HG02981 (cell line): ENCODE measurements at regions not wholly inside any gene's neighbourhood (a gene's known extent, or its start where the extent isn't known, plus 50 kb on each side); places are given as distances from the start of the nearest gene placed in this dataset.

Experiments used
- ATAC-seq: cut with Tn5 transposase; IDR thresholded peaks from one replicate; pipeline ENCODE4 v1.9.1; 2021; ENCODE audit warnings: mild to moderate bottlenecking, moderate library complexity; ENCODE audit not compliant: unreplicated experiment

GRCh38 chr15:96019114-96019513 lies 311.4 kb upstream of the NR2F2 start:
- ATAC-seq = no peak

GRCh38 chr15:96020133-96020532 lies 310.4 kb upstream of the NR2F2 start:
- ATAC-seq = no peak

- ATAC-seq = no peak
Measured at GRCh38 chr15:96020797-96021196, 309.7 kb upstream of the NR2F2 start.

GRCh38 chr15:96023081-96023480 lies 307.4 kb upstream of the NR2F2 start:
- no peak for ATAC-seq

GRCh38 chr15:96027501-96027900 lies 303.0 kb upstream of the NR2F2 start:
- ATAC-seq = no peak

- ATAC-seq = no peak
Measured at GRCh38 chr15:96028620-96029019, 301.9 kb upstream of the NR2F2 start.

GRCh38 chr15:96029172-96029571 lies 301.3 kb upstream of the NR2F2 start:
- ATAC-seq = no peak

GRCh38 chr15:96031426-96032110 lies 298.9 kb upstream of the NR2F2 start:
- no peak for ATAC-seq

GRCh38 chr15:96035091-96035490 lies 295.4 kb upstream of the NR2F2 start:
- ATAC-seq = no peak

GRCh38 chr15:96035635-96036034 lies 294.9 kb upstream of the NR2F2 start:
- ATAC-seq = no peak

- peak; percentile 50 for ATAC-seq
Measured at GRCh38 chr15:96037584-96037983, 292.9 kb upstream of the NR2F2 start.

- no peak for ATAC-seq
Measured at GRCh38 chr15:96038131-96038530, 292.4 kb upstream of the NR2F2 start.

GRCh38 chr15:96038650-96039049 lies 291.9 kb upstream of the NR2F2 start:
- no peak for ATAC-seq

- ATAC-seq = no peak
Measured at GRCh38 chr15:96041982-96042733, 288.3 kb upstream of the NR2F2 start.

GRCh38 chr15:96042734-96043224 lies 287.7 kb upstream of the NR2F2 start:
- ATAC-seq = peak; percentile 83

GRCh38 chr15:96043591-96044171 lies 286.8 kb upstream of the NR2F2 start:
- no peak for ATAC-seq

- no peak for ATAC-seq
Measured at GRCh38 chr15:96046620-96047240, 283.8 kb upstream of the NR2F2 start.

GRCh38 chr15:96047255-96047931 lies 283.1 kb upstream of the NR2F2 start:
- no peak for ATAC-seq

GRCh38 chr15:96049323-96049722 lies 281.2 kb upstream of the NR2F2 start:
- ATAC-seq = no peak

- no peak for ATAC-seq
Measured at GRCh38 chr15:96049766-96050165, 280.7 kb upstream of the NR2F2 start.

GRCh38 chr15:96051598-96051997 lies 278.9 kb upstream of the NR2F2 start:
- no peak for ATAC-seq
